GM18868 (cell line): ENCODE measurements at regions not wholly inside any gene's neighbourhood (a gene's known extent, or its start where the extent isn't known, plus 50 kb on each side); places are given as distances from the start of the nearest gene placed in this dataset.

Experiments
- ATAC-seq: cut with Tn5 transposase; IDR thresholded peaks from one replicate; pipeline ENCODE4 v1.9.1; 2021; ENCODE audit warnings: mild to moderate bottlenecking, moderate library complexity; ENCODE audit not compliant: unreplicated experiment

DNA sequence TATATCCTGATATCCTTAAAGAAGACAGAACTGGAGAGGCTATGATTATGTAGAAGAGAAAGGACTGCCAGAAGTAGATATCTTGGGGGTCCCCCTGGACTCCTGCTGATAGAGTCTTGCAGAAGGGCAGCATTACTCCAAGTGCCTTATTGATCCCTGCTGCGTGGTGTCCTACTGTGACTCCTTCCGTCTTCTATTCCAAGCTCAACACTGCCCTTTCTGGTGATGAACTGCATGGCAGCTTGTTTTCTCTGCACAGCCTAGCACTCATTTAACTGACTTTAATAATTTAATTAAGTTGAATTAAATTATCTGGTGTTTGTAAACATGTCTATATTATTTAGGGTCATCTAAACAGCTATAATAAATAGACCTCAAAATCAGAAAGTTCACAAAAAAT, 194.1 kb upstream of the DSEL start:
- peak; percentile 75 for ATAC-seq

DNA sequence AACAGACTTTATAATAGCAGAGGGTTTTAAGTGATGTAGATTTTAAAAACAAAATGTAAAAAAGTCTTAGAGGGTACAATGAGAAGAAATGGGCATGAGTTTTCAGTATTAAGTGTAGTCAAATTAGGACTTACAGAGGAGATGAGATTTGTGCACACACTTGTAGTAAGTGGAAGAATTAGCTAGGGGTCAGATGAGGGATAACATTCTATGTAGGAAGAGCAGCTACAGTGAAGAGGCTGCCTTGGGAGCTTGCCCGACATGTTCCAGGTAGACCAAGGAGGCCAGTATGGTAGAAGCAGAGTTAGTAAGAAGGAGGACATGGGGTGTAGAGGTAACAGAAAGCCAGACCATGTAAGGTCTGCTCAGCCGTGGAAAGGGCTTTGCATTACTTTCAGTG, 189.2 kb upstream of the DSEL start:
- ATAC-seq = no peak

DNA sequence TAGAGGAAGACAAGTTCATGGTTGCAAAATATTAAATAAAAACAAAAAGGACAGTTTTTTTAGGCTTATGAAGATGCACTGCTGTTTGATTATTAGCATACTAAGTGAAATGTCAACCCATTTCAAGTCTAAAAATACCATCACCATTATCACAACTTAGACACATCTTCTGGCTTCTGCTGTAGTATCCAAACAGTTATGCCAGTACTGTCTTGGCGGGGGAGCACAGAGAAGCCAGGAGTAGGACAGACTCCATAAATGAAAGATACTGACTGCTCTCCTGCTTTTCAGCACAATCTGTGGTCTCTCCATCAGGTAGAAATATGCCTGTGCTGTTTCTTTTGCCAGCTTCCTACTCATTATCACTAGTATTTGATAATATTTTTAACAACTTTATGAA, 179.2 kb upstream of the DSEL start:
- no peak for ATAC-seq

DNA sequence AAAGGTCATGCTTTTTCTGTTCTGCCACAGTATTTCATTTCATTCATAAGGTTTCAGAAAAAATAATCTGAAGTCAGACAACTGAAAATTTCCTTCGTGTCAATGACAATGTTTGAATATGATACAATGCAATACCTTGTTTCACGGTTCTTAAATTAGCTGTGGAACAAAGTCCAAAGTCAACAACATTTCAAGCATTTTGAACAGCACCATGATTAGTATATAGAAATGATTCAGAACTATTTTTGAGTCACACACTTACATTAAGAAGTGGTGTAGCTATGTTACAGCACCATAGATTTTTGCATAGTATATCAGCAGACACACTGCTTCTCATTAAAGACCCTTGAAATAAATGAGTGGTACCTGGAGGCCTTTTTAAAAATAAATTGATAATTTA, 178.3 kb upstream of the DSEL start:
- no peak for ATAC-seq

DNA sequence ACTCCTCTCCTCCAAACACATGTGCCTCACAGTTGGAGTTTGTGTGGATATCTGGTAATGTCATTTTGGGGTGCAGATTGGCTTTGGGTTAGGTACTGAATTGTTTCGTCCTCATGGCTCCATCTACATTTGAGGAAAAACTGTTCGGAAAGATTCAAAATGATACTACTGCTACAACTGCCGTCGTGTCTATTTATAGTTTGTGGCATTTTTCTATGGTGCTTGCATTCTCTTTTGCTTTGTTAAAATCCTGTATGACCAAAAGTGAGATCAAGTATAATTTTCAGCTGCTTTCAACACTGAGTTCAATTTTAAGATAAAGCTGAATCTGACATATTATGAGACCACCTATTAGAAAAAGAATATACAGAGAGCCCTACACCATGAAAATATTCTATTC, 176.3 kb upstream of the DSEL start:
- ATAC-seq = no peak

DNA sequence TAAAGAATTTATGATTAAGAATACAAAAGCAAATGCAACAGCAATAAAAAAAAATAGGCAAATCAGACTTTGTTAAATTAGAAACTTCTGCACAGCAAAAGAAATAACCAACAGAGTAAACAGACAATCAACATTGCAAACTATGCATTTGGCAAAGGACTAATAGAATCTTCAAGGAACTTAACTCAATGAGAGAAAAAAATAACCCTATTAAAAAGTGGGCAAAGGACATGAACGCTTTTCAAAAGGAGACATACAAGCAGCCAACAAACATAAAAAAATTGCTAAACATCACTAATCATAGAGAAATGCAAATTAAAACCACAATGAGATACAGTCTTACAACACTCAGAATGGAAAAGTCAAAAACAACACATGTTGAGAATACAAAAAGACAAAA, 166.0 kb upstream of the DSEL start:
- no peak for ATAC-seq

DNA sequence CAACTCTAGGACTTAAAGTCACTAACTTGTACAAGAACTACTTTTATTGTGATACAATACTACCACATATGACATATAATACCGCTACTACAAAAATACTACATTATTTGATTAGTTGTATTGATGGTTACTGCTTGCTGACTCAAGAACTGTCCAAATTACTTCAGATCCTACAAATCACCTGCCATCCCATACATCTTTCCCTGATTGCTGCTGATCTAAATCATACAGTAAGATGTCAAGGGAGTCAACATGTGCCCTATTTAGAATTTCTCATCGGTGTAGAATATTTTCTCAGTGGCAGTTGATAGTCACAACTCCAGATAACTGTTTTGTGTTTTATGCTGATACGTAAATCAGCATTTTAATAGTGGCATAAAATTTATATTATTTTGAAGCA, 161.0 kb upstream of the DSEL start:
- no peak for ATAC-seq

DNA sequence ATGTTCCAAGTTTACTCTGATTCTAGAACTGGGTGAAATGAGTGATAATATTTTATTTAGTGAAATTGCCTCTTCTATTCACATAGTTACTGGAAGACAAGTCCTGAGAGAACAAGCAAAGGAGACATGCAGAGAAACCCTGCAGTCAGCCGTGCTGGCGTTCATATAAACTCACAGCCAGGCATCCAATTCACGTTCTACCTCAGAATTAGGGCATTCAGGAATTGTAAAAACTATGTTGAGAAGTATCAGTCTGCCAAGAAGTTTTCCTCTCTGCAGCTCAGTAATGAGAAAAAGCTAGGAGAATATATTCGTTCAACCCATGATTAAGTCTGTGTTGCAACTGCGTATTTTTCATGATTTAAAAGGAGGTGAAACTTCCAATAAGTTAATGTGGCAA, 156.2 kb upstream of the DSEL start:
- no peak for ATAC-seq

DNA sequence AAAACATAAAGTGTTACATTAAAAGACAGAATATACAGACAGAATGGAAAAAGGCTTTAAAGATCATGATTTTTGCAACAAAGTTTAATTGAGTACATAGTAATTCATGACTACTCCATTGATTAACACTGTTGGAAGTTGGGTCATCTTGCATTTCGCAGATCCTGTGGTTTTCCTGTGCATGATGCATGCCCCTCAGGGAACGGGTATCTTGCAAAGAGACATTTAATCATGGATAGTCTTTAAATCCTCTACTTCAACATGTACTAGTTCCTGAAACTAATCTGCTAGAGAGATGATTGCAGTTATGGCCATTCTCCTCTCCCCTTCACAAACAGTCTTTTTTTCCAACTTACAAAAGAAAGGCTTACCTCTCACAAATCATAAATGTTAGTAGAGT, 155.6 kb upstream of the DSEL start:
- no peak for ATAC-seq

DNA sequence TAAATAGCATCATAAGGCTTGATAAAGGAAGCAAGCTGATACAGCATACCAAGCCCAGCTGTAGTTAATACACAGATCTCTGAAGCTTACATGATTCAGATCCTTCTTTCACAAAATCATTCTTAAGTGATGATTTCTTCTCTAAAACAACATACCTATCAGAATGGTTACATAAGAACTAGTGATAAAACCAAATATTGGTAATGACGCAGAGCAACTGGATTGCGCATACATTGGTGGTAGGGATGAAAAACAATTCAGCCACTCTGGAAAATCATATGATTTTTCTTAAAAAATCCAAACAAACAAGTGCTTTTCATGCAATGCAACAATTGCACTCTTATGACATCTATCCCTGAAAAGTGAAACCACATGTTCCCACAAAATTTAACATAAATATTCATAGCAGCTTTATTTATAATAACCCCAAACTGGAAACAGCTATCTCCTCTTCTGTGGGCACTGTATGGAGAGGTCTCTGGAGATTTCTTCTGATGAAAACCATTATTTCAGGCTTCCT, 153.6 kb upstream of the DSEL start:
- no peak for ATAC-seq

DNA sequence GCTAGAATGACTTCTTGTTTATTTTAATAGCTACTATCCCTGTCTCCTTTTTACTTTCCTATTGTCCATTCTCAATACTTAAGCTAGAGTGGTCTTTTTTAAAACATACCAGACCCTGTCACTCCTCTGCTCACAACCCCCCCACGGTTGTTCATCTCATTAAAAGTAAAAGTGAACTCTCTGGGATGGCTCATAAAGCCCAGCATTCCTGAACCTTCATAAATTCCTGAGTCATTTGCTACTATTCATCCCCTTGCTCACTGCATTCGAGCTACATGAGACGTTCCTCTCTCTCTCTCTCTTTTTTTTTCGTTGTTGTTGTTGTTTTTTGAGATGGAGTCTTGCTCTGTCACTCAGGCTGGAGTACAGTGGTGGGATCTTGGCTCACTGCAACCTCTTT, 148.7 kb upstream of the DSEL start:
- ATAC-seq = no peak

DNA sequence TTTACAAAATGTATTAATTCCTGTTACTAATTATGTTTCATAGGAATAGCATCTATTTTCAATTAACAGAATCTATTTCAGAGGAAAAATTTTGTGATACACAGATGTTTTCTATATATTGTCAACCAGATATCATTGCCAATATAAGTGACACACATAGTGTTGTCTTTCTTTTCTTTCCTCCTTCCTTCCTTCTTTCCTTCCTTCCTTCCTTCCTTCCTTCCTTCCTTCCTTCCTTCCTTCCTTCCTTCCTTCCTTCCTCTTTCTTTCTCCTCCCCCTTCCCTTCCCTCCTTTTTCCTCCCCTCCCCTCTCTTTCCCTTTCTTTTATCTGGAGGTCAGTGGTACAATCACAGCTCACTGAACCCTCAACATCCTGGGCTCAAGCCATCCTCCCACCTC, 146.5 kb upstream of the DSEL start:
- no peak for ATAC-seq

DNA sequence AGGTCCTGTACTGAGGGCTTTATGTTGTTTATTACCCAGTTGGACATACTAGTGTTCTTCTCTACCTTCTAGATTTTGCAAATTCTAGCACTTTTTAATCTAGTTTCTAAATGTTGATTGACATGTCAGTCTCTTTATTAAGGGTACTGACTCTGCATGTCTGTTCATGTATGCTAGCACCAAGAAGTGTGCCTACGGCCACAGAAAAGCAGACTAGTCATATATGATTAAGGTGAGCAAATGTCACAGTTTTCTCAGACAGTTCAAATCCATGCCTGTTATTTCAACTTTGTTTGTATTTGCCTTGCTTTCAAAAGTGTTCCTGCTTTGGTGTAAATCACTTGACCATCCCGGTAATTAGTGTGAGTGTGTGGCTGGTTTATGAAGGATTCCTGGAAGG, 145.0 kb upstream of the DSEL start:
- no peak for ATAC-seq

DNA sequence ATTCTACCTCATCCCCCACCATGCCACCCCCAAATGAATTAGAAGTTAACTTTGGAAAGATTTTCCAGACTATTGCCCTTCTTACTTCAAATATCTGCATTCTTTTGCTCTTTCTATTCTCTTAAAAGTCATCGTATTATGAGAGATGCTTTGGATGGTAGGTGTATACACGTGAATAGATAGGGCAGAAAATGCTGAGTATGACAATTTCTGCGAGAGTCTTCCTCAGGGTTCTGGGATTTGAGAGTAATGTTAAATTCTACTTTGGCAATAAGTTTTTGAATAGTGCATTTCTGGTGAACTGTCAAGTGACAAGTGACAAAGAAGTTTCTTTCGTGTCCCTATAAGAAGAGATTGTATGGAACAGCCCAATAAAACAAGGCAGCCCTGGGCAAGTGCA, 137.6 kb upstream of the DSEL start:
- no peak for ATAC-seq

DNA sequence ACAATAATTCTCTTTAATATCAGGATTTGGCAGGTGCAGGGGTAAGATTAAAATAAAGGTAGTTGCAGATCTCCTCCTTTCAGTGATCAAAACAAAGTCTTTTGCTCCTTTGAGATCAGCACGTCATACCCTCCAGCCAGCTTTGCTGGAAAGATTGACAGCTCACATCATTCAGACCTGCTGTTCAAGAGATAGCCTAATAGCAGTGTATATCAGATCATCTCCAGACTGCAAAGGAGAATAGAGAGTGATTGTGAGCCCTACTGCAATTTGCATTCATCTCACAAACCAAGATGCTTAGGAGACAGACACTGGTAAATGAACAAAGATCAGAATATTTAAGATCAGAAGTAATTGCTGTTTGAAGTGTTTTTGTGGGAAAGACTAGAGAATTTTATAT, 135.8 kb upstream of the DSEL start:
- ATAC-seq = no peak

DNA sequence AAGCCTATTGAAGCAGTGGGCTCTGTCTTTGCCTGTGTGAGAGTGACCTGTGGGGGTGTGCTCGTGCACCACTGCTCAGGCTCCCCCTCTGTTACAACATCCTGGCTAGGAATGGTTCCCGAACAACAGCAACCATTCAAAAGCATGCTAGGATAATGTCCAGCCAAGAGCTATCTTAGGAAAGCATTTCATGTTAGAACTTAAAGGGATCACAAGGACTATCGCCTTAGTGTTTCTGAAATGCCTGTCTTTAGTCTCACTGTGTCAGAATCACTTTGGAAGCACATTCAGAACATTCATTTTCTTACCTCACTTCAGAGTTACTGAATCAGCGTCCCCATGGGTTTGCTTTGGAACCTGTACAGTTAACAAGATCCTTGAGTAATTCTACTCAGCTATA, 134.9 kb upstream of the DSEL start:
- ATAC-seq = no peak

DNA sequence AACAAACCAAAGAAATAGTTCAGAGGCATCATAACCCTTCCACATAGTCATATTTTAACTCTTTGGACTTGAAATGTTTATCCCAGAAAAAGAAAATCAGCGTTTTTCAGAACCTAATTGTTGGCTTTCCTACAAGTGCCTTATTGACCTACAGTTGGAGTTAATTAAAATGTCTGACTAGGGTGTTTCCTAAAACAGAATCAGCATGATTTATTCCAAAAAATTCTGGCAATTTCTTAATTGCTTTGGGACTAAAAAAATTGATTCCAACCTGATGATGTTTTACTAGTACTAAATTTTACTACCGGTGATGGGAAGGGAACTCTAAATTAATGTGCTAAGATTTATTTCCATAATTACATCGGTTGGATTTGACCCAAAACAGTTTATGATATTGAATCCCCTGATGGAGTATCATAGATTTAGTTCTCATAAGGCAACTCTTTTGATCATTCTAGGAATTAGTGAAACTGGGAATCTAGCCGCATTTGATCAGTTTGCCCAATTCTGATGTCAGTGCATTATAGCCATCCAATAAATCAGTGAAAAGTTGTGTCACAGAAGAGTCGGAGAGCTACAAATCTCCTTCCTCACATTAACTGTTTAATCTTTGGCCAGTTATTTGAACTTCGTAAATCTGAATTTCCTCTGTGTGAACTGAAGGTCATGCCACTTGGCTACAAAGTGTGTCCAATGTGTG, 134.3 kb upstream of the DSEL start:
- no peak for ATAC-seq

DNA sequence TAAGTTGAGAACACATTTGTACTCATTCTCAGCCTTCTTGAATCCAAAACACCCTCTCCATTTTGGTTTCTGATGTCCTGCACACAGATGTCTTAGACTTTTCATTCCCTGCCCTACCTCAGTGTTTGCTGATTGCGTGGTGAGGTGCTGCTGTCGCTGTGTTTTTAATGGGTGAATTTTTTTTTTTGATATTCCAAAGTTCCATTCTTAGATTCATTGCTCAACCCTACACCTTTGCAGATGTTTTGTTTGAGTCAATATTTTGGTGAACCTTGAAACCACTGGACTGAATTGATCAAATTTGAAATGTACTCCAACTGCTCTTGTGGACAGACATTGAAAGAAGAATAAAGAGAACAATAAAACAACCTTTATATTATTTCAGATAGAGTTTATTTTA, 130.4 kb upstream of the DSEL start:
- ATAC-seq = no peak

DNA sequence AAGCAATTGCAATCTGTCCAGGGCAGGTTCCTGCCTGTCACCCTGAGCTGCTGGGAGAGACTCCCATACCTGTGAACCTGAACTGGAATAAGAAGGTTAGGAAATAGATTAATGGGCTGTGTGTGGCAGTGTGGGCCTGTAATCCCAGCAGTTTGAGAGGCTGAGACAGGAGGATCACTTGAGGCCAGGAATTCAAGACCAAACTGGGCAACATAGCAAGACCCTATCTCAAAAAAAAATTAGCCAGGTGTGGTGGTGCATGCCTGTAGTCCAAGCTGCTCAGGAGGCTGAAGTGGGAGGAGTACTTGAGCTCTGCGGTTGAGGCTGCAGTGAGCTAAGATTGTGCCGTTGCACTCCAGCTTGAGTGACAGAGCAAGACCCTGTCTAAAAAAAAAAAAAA, 127.7 kb upstream of the DSEL start:
- no peak for ATAC-seq

DNA sequence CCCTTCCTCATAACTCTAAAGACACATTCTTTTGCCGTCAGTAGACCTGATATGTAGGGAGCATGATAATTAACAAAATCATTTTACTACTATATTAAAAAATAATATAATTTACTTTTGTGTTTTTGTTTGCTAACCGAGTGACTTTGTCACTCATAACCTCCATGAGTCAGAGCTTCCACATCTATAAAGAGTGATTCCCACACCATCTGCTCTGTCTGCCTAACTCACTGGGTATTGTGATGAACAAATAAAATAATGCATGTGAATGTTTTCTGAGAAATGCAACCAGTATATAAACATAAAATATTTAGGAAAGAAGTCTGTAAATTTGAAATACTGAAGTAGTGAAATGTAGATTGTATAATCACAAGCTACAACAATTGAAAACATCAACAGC, 123.4 kb upstream of the DSEL start:
- no peak for ATAC-seq

DNA sequence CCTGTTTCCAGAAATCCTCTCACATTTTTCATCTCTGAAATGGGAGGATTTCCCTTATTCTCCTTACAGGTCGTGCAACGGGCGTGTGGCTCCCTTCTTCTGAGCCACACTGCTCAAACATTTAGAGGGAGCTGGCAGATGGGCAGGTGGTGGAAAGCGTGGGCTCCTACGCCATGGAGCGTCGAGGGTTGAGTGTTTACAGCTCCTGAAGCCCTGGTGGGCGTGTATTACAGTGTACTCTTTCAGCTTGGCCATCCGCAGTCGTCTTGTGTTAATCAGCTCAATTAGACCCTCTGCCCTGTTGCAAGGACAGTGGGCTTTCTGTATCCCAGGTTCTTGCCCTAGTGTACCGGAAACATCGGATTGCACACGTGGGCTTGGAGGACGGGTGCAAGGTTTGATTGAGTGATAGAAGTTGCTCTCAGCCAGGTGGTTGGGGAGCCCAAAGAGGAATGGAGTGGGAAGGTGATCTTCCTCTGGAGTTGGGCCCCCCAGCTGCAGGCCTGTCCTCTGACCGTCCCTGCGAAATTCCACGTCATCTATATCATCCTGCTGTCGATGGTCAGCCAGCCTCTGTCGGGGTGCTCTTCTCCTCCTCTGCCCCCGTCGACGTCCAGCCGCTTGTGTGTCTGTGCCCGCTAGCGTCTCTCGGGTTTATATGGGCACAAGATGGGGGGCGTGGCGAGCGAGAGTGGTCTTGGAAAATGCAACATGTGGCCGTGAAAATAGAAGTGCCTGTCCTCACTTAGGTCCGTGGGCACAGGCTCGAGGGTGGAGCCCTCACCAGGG, 120.3 kb upstream of the DSEL start:
- no peak for ATAC-seq

DNA sequence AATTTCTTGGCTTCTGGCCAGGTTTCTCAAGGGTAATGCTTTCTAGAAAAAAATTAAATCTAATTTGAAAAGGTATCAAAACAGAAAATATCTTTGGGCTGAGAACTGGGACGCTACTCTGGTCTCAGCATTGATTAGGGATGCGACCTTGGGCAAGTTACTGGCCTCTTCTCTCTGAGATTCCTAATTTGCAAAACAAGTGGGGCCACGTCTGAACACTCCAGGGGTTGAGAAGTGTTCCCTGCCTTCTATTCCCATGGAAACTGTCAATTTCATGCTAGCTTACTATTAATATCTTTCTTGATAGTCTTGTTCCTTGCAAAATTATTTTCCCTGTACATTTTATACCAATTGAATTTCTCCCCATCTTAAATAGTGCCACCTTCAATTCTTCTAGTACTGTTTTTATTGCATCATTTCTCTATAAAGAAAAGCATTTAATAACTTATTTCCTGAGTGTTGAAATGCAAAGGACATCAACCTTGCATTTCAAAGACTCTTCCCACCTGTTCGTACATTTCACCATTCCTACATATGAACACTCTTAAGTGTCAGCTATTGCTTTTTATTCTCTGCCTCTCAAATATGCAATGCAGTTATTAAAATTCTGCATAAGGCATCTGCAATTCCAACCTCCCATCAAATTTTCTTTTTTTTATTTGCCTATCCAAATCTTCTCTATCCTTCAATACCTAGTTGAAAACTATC, 118.3 kb upstream of the DSEL start:
- no peak for ATAC-seq
